22Rv1 (cell line): ENCODE measurements at regions not wholly inside any gene's neighbourhood (a gene's known extent, or its start where the extent isn't known, plus 50 kb on each side); places are given as distances from the start of the nearest gene placed in this dataset.

Experiments
- ZFX ChIP-seq: fragments of 450-650 bp; IDR thresholded peaks from 2 replicates; pipeline ENCODE4 v1.6.1; 2017; ENCODE audit warnings: antibody characterized with exemption, borderline replicate concordance
- TF ChIP-seq, protein P1 (sequence below): fragments of 450-650 bp; IDR thresholded peaks from 2 replicates; pipeline ENCODE4 v1.5.1; 2017; ENCODE audit warnings: mild to moderate bottlenecking

- TF ChIP-seq, protein P1, sequence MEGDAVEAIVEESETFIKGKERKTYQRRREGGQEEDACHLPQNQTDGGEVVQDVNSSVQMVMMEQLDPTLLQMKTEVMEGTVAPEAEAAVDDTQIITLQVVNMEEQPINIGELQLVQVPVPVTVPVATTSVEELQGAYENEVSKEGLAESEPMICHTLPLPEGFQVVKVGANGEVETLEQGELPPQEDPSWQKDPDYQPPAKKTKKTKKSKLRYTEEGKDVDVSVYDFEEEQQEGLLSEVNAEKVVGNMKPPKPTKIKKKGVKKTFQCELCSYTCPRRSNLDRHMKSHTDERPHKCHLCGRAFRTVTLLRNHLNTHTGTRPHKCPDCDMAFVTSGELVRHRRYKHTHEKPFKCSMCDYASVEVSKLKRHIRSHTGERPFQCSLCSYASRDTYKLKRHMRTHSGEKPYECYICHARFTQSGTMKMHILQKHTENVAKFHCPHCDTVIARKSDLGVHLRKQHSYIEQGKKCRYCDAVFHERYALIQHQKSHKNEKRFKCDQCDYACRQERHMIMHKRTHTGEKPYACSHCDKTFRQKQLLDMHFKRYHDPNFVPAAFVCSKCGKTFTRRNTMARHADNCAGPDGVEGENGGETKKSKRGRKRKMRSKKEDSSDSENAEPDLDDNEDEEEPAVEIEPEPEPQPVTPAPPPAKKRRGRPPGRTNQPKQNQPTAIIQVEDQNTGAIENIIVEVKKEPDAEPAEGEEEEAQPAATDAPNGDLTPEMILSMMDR: no peak
- no peak for TF ChIP-seq ZFX
Measured at GRCh38 chr20:52496191-52496590, 304.6 kb upstream of the ZFP64 start.
